ENCODE measurements at regions not wholly inside any gene's neighbourhood (a gene's known extent, or its start where the extent isn't known, plus 50 kb on each side); places are given as distances from the start of the nearest gene placed in this dataset.

DNA sequence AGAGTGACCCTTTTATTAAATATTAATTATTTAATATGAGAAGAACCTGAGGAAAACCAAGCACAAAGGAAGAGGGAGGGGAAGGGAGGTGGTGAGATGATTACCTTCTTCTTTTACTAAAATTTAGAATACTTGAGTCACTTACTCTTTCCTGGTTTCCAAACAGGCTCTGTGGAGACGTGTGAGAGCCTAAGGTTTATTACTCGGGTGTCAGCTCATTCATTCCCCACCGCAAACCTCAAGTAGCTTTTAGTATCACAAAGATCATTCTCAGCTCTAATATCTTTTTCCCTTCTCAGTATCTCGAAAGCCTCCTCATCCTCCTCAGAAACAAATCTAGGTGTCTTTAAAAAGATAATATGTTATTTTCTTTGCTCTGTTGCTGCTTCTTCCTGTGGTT lies 497.2 kb upstream of the JARID2 start:
- TF ChIP-seq EZH2phosphoT487 (IDR thresholded peaks at IDR 0.05; ENCODE audit: borderline replicate concordance) (no peak), ZFX (IDR thresholded peaks at IDR 0.05) (no peak), CBX3 (IDR thresholded peaks at IDR 0.05; ENCODE audit: low read depth) (no peak), CEBPB (IDR thresholded peaks at IDR 0.05; ENCODE audit: low read depth) (no peak), EGR1 (IDR thresholded peaks at IDR 0.05; ENCODE audit: low read depth) (no peak), YY1 (IDR thresholded peaks at IDR 0.05; ENCODE audit: extremely low read depth, insufficient replicate concordance, low read depth, low read length) (no peak), SP1 (IDR thresholded peaks at IDR 0.05; ENCODE audit: low read depth) (no peak), FOSL1 (IDR thresholded peaks at IDR 0.05; ENCODE audit: low read depth) (no peak), SIN3A (IDR thresholded peaks at IDR 0.05; ENCODE audit: low read depth) (no peak)
- TF ChIP-seq, protein P1, sequence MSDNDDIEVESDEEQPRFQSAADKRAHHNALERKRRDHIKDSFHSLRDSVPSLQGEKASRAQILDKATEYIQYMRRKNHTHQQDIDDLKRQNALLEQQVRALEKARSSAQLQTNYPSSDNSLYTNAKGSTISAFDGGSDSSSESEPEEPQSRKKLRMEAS (IDR thresholded peaks at IDR 0.05): no peak
- TF ChIP-seq, protein P2, sequence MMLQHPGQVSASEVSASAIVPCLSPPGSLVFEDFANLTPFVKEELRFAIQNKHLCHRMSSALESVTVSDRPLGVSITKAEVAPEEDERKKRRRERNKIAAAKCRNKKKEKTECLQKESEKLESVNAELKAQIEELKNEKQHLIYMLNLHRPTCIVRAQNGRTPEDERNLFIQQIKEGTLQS (IDR thresholded peaks at IDR 0.05): no peak
- H3K27ac ChIP-seq (ENCODE audit: low read depth, low read length): no peak overlapping the region
- ChIA-PET RAD21 (ENCODE audit: low non-redundant PET in 1 of 2, low total read pairs in 2 of 2, uncharacterized antibody in 2 of 2, unreplicated experiment in 2 of 2) (no interaction called here), CTCF (no interaction called here), POLR2A (no interaction called here)
- no peak overlapping the region for H3K4me3 ChIP-seq (replicated peaks in 1 of 2; ENCODE audit: low read depth in 1 of 2, low read length in 2 of 2)
- no peak overlapping the region for H3K4me2 ChIP-seq (ENCODE audit: low read length)
- no peak for DNase-seq (ENCODE audit: low read depth, low spot score)
- BruUV-seq (replicated peaks): no TSS peak
- no peaks in the 10 kb centered on the region for H3K27me3 ChIP-seq (ENCODE audit: insufficient read depth, low read length)
- ATAC-seq: no peak
- intact Hi-C loops (cut with micrococcal nuclease): no loop called here
- peak overlapping the region; percentile 79 for H2AFZ ChIP-seq (ENCODE audit: low read depth, low read length, poor library complexity, severe bottlenecking)
- no peaks in the 10 kb centered on the region for H3K79me2 ChIP-seq (ENCODE audit: insufficient read depth, low read length)
- H3K9ac ChIP-seq (ENCODE audit: low read length): no peak overlapping the region
- peaks cover 5 to 16% of the 10 kb centered on the region in 2 experiments for H3K4me1 ChIP-seq (ENCODE audit: control insufficient read depth in 1 of 2, insufficient read depth in 2 of 2, low read length in 2 of 2)
- no peaks in the 10 kb centered on the region for H3K9me2 ChIP-seq (ENCODE audit: insufficient read depth)
- no peaks in the 10 kb centered on the region for H4K20me1 ChIP-seq (ENCODE audit: insufficient read depth)
- no peaks in the 10 kb centered on the region for H3K9me3 ChIP-seq (ENCODE audit: control insufficient read depth in 1 of 2, insufficient read depth in 1 of 2, low read depth in 1 of 2, low read length in 2 of 2)
- H3K36me3 ChIP-seq (ENCODE audit: control insufficient read depth in 1 of 2, insufficient read depth in 2 of 2, low read length in 2 of 2): no peaks in the 10 kb centered on the region

DNA sequence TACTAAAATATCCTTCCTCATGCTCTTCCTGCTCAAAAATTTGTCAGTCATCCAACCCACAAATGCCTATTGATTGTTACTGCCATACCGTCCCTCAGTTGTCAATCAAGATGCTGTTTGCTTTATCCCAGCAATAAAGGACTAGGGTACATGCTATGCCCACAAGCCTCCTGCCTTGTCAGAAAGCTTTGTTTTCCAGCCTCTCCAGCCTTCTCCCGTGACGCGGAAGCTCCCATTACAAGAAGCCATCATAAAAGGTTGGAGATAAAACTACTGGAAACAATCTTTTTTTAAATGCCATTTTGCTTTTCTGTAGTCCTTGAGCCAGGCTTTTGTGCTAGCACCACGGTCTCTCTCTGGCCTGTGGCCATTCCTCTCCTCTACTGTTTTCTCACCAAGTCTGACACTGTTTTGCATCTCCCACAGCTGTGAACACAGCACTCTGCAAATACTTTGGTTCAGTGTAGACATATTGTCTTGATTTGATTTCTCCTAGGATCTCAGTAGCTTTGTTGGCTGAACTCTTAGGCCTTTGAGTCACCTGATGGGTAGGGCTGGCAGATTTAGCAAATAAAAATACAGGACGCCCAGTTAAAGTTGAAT lies 495.7 kb upstream of the JARID2 start:
- Histone ChIP-seq H3K27ac (ENCODE audit: low read depth, low read length) (no peak overlapping the region), H3K9me3 (ENCODE audit: control insufficient read depth in 1 of 2, insufficient read depth in 1 of 2, low read depth in 1 of 2, low read length in 2 of 2) (no peaks in the 10 kb centered on the region), H2AFZ (ENCODE audit: low read depth, low read length, poor library complexity, severe bottlenecking) (no peak overlapping the region), H4K20me1 (ENCODE audit: insufficient read depth) (no peaks in the 10 kb centered on the region), H3K27me3 (ENCODE audit: insufficient read depth, low read length) (no peaks in the 10 kb centered on the region), H3K79me2 (ENCODE audit: insufficient read depth, low read length) (no peaks in the 10 kb centered on the region), H3K4me3 (replicated peaks in 1 of 2; ENCODE audit: low read depth in 1 of 2, low read length in 2 of 2) (no peak overlapping the region), H3K4me2 (ENCODE audit: low read length) (no peak overlapping the region), H3K9ac (ENCODE audit: low read length) (no peak overlapping the region), H3K9me2 (ENCODE audit: insufficient read depth) (no peaks in the 10 kb centered on the region), H3K4me1 (ENCODE audit: control insufficient read depth in 1 of 2, insufficient read depth in 2 of 2, low read length in 2 of 2) (peaks cover 0 to 4% of the 10 kb centered on the region in 2 experiments; a peak in 1 of 4 replicates), H3K36me3 (ENCODE audit: control insufficient read depth in 1 of 2, insufficient read depth in 2 of 2, low read length in 2 of 2) (no peaks in the 10 kb centered on the region)
- ChIA-PET CTCF (no interaction called here), POLR2A (no interaction called here), RAD21 (ENCODE audit: low non-redundant PET in 1 of 2, low total read pairs in 2 of 2, uncharacterized antibody in 2 of 2, unreplicated experiment in 2 of 2) (no interaction called here)
- ATAC-seq (no peak), DNase-seq (ENCODE audit: low read depth, low spot score) (no peak)
- BruUV-seq (replicated peaks): no TSS peak
- intact Hi-C loops (cut with micrococcal nuclease): no loop called here
- TF ChIP-seq CEBPB (IDR thresholded peaks at IDR 0.05; ENCODE audit: low read depth): no peak
- no peak for TF ChIP-seq ZNF274 (IDR thresholded peaks at IDR 0.05; ENCODE audit: low read depth, low read length)
- no peak for TF ChIP-seq EZH2 (IDR thresholded peaks at IDR 0.05)
- no peak for TF ChIP-seq SP1 (IDR thresholded peaks at IDR 0.05; ENCODE audit: low read depth)
- no peak for TF ChIP-seq FOSL1 (IDR thresholded peaks at IDR 0.05; ENCODE audit: low read depth)
- TF ChIP-seq YY1 (IDR thresholded peaks at IDR 0.05; ENCODE audit: extremely low read depth, insufficient replicate concordance, low read depth, low read length): no peak
- no peak for TF ChIP-seq POLR2A (IDR thresholded peaks at IDR 0.05; ENCODE audit: borderline replicate concordance, extremely low read depth, insufficient read depth, insufficient read length)
- TF ChIP-seq, protein P1 (IDR thresholded peaks at IDR 0.05): no peak
- TF ChIP-seq SRF (IDR thresholded peaks at IDR 0.05; ENCODE audit: low read depth): no peak
- TF ChIP-seq EZH2phosphoT487 (IDR thresholded peaks at IDR 0.05; ENCODE audit: borderline replicate concordance): no peak
- TF ChIP-seq, protein P2 (IDR thresholded peaks at IDR 0.05): no peak
- no peak for TF ChIP-seq POLR2AphosphoS5 (IDR thresholded peaks at IDR 0.05; ENCODE audit: low read depth, low read length)
- TF ChIP-seq, protein P3, sequence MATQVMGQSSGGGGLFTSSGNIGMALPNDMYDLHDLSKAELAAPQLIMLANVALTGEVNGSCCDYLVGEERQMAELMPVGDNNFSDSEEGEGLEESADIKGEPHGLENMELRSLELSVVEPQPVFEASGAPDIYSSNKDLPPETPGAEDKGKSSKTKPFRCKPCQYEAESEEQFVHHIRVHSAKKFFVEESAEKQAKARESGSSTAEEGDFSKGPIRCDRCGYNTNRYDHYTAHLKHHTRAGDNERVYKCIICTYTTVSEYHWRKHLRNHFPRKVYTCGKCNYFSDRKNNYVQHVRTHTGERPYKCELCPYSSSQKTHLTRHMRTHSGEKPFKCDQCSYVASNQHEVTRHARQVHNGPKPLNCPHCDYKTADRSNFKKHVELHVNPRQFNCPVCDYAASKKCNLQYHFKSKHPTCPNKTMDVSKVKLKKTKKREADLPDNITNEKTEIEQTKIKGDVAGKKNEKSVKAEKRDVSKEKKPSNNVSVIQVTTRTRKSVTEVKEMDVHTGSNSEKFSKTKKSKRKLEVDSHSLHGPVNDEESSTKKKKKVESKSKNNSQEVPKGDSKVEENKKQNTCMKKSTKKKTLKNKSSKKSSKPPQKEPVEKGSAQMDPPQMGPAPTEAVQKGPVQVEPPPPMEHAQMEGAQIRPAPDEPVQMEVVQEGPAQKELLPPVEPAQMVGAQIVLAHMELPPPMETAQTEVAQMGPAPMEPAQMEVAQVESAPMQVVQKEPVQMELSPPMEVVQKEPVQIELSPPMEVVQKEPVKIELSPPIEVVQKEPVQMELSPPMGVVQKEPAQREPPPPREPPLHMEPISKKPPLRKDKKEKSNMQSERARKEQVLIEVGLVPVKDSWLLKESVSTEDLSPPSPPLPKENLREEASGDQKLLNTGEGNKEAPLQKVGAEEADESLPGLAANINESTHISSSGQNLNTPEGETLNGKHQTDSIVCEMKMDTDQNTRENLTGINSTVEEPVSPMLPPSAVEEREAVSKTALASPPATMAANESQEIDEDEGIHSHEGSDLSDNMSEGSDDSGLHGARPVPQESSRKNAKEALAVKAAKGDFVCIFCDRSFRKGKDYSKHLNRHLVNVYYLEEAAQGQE (IDR thresholded peaks at IDR 0.05; ENCODE audit: low read depth): no peak
- TF ChIP-seq EGR1 (IDR thresholded peaks at IDR 0.05; ENCODE audit: low read depth): no peak
- TF ChIP-seq CBX3 (IDR thresholded peaks at IDR 0.05; ENCODE audit: low read depth): no peak

All from HCT116 (cell line).